Pulmonary artery endothelial cell (primary cell): ENCODE measurements at regions not wholly inside any gene's neighbourhood (a gene's known extent, or its start where the extent isn't known, plus 50 kb on each side); places are given as distances from the start of the nearest gene placed in this dataset.

Experiments
- DNase-seq: peaks from one replicate; pipeline ENCODE4 v3.0.0-alpha.2; 2011; ENCODE audit warnings: low read depth, low spot score

- DNase-seq: no peak
These were observed 163.3 kb upstream of the NABP1 start for GRCh38 chr2:191514613-191515012.

DNA sequence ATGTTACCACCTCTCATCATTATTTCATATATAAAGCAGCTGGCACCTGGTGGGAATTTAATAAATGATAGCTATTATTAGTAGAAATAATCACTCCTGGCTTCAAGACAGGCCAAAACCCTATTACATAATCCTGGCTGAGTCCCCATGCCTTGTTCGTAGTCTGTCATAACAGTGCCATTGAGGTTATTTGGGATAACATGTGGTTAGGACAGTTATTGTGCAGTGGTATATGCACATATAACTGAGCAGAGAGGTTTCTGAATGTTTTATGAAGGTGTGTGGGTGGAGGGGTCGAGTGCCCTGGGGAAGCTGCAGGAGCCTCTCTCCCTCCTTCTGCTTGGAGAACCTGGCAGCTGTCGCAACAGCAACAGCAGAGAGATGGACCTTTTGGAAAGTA lies 162.4 kb upstream of the NABP1 start:
- DNase-seq: no peak

DNA sequence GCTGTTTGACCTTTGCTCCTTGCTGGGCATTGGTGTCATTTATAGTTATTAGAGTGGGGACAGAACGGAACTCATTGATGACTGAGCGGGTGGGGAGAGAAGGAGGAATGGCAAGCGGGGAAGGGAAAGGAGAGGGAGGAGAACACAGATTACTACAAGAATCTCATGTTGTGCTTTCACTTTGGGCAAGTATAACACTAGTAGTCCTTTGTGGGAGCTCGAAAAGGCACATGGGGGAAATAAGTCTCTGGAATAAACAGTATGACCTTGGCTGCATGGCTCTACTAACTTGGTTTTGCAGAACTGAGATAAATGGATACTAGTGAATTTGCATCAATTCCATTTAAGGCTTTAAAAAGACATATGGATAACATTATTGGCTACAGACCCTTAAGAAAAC lies 161.7 kb upstream of the NABP1 start:
- no peak for DNase-seq

GRCh38 chr2:191521608-191522208 lies 156.2 kb upstream of the NABP1 start:
- no peak for DNase-seq

DNA sequence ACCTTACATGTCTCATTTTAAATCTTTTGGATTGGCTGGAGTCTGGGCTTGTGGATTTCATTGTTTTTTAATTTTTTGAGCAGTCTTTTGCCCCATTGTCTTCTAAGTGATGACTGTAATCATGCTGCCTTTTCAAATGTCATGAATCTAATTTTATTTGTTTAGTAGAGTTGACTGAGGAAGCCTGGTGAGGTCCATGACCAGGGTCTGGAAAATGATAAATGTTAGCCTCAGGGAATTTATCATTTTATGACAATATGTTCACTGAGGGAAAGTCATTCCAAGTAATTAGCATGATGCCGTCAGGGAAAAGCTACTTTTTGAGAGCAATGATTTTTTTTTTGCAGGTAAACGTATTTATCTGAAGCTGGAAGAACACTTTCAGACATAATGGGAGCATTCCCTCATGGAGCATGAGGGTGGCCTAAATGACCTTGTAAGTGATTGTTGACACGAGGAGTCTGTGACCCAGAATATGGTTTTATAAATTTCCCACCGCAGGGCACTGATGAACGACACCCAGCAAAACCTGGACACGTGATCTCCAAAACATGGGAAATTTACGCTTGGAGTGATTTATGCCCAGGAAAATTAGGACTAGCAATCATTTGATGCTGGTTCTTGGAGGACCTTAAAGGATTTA lies 155.3 kb upstream of the NABP1 start:
- no peak for DNase-seq

DNA sequence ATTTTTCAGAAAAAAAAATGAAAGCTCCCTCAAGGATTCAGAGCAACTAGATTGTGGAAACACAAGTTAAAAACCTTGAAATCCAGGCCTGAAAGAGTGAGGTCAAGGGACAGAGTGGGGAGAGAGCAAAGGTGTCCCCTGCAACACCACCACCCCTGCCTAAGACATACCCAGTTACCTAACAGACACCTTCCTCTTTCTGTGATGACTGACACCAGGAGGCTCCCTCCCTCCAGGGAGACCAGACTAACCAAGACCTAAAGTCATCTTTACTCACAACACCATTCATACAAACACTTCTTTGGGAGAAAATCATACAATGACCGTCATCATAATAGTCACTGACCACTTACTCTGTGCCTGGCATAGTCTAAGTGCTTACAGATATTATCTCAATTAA lies 151.8 kb upstream of the NABP1 start:
- DNase-seq: no peak

DNA sequence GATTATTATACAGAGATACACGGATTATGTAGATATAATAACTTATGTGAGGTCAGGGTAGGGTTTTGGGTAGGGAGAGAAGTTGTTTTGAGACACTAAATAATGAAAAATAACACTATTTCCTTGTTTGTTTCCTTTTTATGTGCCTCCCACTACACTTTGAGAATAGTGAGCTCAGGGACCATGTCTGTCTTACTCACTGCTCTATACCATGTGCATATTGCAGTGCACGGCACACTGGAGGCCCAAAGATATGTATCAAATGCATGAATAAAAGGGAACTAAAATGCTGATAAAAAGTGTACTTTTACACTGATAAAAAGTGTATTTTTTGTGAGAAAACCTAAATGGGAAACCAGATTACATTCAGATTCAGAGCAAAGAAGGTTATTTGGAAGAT lies 151.4 kb upstream of the NABP1 start:
- DNase-seq: no peak

GRCh38 chr2:191526953-191527556 lies 150.9 kb upstream of the NABP1 start:
- no peak for DNase-seq

DNA sequence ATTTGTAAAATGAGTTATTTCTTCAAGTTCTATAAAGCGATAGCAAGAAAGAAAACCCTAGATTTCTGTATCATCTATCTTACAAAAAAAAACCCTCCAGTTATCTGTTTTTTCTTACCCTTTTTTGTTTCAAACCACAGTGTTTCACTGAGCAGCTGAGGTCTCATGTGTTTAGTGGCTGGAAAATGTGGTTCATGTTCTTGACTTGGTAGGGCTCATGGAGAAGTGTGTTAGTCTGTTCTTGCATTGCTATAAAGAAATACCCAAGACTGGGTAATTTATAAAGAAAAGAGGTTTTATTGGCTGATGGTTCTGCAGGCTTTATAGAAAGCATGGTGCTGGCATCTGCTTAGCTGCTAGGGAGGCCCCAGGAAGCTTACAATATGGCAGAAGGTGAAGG lies 147.3 kb upstream of the NABP1 start:
- no peak for DNase-seq

DNA sequence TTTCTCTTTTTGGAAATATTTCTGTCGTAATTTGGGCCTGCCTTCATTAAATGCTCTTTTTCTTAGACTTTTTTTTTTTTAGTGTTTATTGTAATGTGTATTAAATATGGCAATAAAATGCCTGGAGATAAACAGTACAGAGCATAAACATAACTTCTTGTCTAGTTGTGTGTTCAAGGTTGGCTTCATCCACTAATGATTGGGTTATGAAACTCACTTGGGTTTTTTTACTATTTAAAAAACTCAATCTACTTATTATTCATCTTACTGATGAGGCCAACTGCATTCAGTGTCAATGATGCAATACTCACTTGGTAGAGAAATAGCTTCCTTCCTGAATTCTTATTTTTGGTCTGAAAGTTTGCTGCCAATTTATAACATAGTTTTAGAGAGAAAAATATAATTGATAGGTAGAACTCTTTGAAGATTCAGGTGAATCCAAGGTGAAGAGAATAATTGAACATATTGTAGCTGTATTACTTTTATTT lies 144.2 kb upstream of the NABP1 start:
- no peak for DNase-seq

GRCh38 chr2:191537921-191538320 lies 140.0 kb upstream of the NABP1 start:
- DNase-seq: no peak

DNA sequence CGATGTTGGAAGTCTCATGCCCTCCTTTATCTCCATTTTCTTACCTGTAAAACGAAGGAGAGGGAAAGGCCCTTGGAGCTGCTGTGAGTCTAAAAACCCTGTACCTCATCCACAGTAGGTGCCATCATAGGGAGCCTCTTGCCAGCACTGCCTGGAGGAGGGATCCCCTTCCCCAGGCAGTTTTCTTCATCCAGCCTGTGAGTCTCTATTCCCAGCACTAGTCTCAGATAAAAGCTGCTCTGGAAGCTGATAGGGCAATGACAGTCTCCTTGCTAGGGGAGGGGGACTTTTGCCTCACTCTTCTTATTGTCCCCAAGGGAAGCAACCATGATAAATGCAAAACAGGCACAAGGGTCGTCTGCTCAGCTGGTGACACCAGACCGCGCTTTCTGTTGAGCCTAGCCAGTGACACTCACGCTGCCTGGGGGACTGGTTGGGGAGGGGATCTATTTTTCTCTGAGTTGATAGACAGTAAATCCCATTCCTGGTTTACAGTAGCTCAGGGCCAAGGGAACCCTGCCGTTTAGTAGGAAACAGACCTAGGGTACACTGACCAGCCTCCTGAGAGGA lies 139.5 kb upstream of the NABP1 start:
- no peak for DNase-seq

DNA sequence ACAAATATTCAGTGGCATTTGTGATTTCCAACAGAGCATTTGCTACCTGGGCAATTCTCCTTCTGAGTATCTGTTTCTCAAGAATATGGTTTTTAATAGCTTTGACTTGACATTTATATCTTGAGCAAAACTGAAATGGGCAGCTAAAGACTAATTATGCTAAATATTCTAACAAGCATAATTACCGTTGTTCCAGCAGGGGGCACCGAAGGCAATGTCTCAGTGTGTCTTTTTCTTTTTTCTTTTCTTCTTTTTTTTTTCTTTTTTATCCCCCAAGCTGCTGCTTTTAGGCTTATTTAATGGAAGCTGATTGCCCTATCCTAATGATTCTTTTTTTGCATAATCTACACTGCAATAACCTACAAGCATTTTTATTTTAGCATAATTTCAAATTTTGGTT lies 138.9 kb upstream of the NABP1 start:
- no peak for DNase-seq

DNA sequence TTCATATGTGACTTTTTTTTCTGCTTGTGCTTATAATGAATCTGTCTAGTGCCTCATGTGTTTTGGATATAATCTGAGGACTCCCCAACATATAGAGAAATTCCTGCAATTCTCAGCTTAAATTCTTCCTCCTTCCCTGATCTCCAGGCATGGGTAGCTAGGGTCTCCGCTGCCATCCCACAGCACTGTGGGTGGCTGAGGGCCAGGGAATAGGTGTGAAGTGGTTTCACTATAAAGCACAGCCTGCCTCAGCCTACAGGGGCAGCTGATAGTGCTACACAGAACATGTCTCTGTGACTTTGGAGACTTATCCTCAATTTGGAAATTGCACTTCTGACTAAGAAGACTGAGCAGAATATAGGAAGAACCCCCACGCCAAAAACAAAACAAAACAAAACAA lies 137.3 kb upstream of the NABP1 start:
- no peak for DNase-seq

DNA sequence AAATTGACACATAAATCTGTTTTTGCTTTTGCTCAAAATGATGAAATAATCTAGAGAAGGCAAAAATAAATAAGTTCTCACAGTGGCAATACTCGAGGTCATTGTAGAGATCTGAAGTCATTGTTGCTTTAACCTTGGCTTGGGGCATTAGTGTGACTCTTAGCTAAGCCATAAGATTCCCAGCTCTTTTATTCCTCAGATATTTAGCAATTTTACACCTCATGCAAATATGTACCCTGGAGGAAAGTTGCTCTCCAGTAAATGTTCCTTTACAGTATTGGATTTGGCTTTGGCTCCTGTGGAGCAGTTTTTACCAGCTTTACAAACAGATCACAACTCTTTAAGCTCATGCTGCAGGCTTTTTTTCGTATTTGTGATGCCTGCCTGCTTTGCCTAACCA lies 134.2 kb upstream of the NABP1 start:
- DNase-seq: no peak

DNA sequence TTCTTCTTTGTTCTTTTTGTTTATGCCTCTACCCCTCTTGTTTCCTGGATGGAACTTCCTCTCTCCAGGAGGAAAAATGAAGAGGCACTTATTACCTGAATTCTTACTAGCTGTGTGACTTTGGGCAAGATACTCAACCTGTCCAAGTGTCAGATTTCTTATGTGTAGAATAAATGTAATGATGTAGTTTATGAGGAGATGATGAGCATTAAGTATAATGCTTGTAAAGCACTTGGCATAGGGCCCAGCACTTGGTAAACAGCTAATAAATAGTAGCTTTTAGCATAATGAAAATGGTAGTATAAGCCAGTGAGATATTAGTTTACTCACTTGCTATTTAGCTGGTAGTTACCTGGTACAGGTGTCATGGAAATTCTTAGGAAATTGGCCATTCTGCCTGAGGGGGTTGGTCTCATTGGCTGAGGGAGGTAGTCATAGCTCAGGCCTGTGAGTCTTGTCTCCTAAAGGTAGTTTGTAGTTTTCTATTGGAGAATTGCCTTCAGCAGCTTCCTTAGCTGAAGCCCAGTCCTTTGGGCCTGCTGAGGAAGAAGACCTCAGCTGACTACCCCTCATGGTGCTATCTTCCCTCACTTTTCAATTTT lies 133.4 kb upstream of the NABP1 start:
- no peak for DNase-seq

GRCh38 chr2:191545361-191545760 lies 132.6 kb upstream of the NABP1 start:
- no peak for DNase-seq

GRCh38 chr2:191552066-191552465 lies 125.9 kb upstream of the NABP1 start:
- DNase-seq: no peak

- DNase-seq: no peak
These were observed 123.7 kb upstream of the NABP1 start for GRCh38 chr2:191554240-191554639.

DNA sequence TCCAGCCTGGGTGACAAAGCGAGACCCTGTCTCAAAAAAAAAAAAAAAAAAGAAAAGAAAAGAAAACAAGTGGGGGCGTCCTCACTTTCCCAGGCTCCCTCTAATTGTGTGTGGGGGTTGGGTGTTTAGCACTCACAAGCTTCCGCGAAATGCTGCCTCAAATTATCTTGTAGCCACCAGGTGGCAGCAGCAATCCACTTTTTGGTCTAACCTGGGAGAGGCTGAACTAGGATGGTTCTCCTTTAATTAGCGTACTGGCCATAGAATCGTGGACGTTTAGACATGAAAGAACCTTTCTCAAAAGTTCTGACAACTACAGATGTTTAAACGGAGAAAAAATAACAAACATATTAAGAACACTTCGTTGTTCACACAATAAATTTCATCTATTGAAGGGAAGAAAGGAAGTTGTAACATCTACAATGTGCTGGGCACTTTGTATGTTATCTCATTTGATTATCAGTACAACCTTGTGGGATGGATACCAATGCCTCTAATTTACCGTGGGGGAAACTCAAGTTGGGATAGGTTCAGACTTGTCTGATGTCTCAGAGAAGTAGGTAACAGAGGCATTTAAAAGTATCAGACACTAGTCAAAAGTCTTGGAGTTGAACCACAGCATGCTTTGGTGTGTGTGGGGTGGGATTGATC lies 122.7 kb upstream of the NABP1 start:
- DNase-seq: peak; percentile 30

GRCh38 chr2:191556463-191556862 lies 121.5 kb upstream of the NABP1 start:
- no peak for DNase-seq

GRCh38 chr2:191557841-191558240 lies 120.1 kb upstream of the NABP1 start:
- DNase-seq: no peak
